ENCODE measurements at regions not wholly inside any gene's neighbourhood (a gene's known extent, or its start where the extent isn't known, plus 50 kb on each side); places are given as distances from the start of the nearest gene placed in this dataset.
"Not testable (repeated sequence)": the region's sequence is repeated elsewhere in the genome, so short reads cannot be mapped to it uniquely, and the experiment has no call there.

GRCh38 chr7:123270570-123270969 lies 70.8 kb upstream of the SLC13A1 start:
- Histone ChIP-seq H3K27ac (ENCODE audit: low read length) (no peak overlapping the region), H3K9me2 (ENCODE audit: insufficient read depth, low read length) (no peaks in the 10 kb centered on the region), H3K36me3 (ENCODE audit: insufficient read depth, low read length) (no peaks in the 10 kb centered on the region), H4K20me1 (ENCODE audit: insufficient read depth) (no peaks in the 10 kb centered on the region), H3K4me2 (ENCODE audit: low read length) (no peak overlapping the region), H3F3A (ENCODE audit: insufficient read depth, low read length, poor library complexity, severe bottlenecking) (no peaks in the 10 kb centered on the region), H3K9me3 (ENCODE audit: low read length) (no peaks in the 10 kb centered on the region), H3K4me3 (ENCODE audit: low read length) (no peak overlapping the region), H3K9ac (ENCODE audit: low read length) (no peak overlapping the region), H3K27me3 (ENCODE audit: insufficient read depth, low read depth, low read length) (no peaks in the 10 kb centered on the region), H2AFZ (ENCODE audit: low read depth, low read length) (no peak overlapping the region), H3K79me2 (replicated peaks; ENCODE audit: insufficient read depth, low read length) (no peaks in the 10 kb centered on the region)
- TF ChIP-seq SMC3 (conservative IDR thresholded peaks at IDR 0.05; ENCODE audit: poor library complexity) (no peak), POLR2AphosphoS5 (IDR thresholded peaks at IDR 0.05) (peak; percentile 57)

GRCh38 chr7:123265853-123266252 lies 66.1 kb upstream of the SLC13A1 start:
- Histone ChIP-seq H4K20me1 (ENCODE audit: insufficient read depth) (no peaks in the 10 kb centered on the region), H3K9me3 (ENCODE audit: low read length) (no peaks in the 10 kb centered on the region), H3K79me2 (replicated peaks; ENCODE audit: insufficient read depth, low read length) (no peaks in the 10 kb centered on the region), H3K4me3 (ENCODE audit: low read length) (no peak overlapping the region), H3K36me3 (ENCODE audit: insufficient read depth, low read length) (no peaks in the 10 kb centered on the region), H3K9ac (ENCODE audit: low read length) (no peak overlapping the region), H3K27ac (ENCODE audit: low read length) (no peak overlapping the region), H3F3A (ENCODE audit: insufficient read depth, low read length, poor library complexity, severe bottlenecking) (no peaks in the 10 kb centered on the region), H3K4me2 (ENCODE audit: low read length) (no peak overlapping the region), H3K27me3 (ENCODE audit: insufficient read depth, low read depth, low read length) (no peaks in the 10 kb centered on the region), H2AFZ (ENCODE audit: low read depth, low read length) (no peak overlapping the region), H3K9me2 (ENCODE audit: insufficient read depth, low read length) (no peaks in the 10 kb centered on the region)
- no peak for TF ChIP-seq REST (IDR thresholded peaks at IDR 0.05; ENCODE audit: borderline replicate concordance)
- no peak for TF ChIP-seq TAF1 (IDR thresholded peaks at IDR 0.05; ENCODE audit: low read depth)
- no peak for TF ChIP-seq POLR2AphosphoS5 (IDR thresholded peaks at IDR 0.05)
- no peak for TF ChIP-seq EP300 (conservative IDR thresholded peaks at IDR 0.05; ENCODE audit: poor library complexity, severe bottlenecking)
- TF ChIP-seq MXI1 (conservative IDR thresholded peaks at IDR 0.05; ENCODE audit: poor library complexity, severe bottlenecking): no peak
- no peak for TF ChIP-seq SMC3 (conservative IDR thresholded peaks at IDR 0.05; ENCODE audit: poor library complexity)
- no peak for TF ChIP-seq EZH2 (IDR thresholded peaks at IDR 0.05; ENCODE audit: borderline replicate concordance, insufficient read depth, low read length, poor library complexity, severe bottlenecking)

- not testable (repeated sequence) for H3K9me2 ChIP-seq (ENCODE audit: insufficient read depth, low read length); H3K9me3 ChIP-seq (ENCODE audit: low read length); H3K79me2 ChIP-seq (replicated peaks; ENCODE audit: insufficient read depth, low read length); H2AFZ ChIP-seq (ENCODE audit: low read depth, low read length); H3K4me3 ChIP-seq (ENCODE audit: low read length); H3F3A ChIP-seq (ENCODE audit: insufficient read depth, low read length, poor library complexity, severe bottlenecking); H3K4me2 ChIP-seq (ENCODE audit: low read length); H3K27ac ChIP-seq (ENCODE audit: low read length); H3K9ac ChIP-seq (ENCODE audit: low read length); H3K36me3 ChIP-seq (ENCODE audit: insufficient read depth, low read length); H3K27me3 ChIP-seq (ENCODE audit: insufficient read depth, low read depth, low read length); H4K20me1 ChIP-seq (ENCODE audit: insufficient read depth)
Measured at GRCh38 chr7:123264820-123265219, 65.1 kb upstream of the SLC13A1 start.

Data from neural cell (in vitro differentiated cells).